H1 (cell line): ENCODE measurements at regions not wholly inside any gene's neighbourhood (a gene's known extent, or its start where the extent isn't known, plus 50 kb on each side); places are given as distances from the start of the nearest gene placed in this dataset.

Experiments
- CTCF ChIA-PET: fragments of 300-600 bp; sonication (Branson Sonifier 250); formaldehyde crosslinking; loops from one replicate; lab custom pipeline; 2021; ENCODE audit not compliant: partially characterized antibody; lab: Charles Lee
- POLR2A ChIA-PET: fragments of 300-600 bp; sonication (Branson Sonifier 250); formaldehyde crosslinking; loops from one replicate; lab custom pipeline; 2021; ENCODE audit warnings: inconsistent platforms; ENCODE audit not compliant: partially characterized antibody; lab: Charles Lee
- DNase-seq, 2 experiments: peaks; one replicate each; pipeline versions ENCODE4 v3.0.0 to v3.0.0-alpha.2; 2010 to 2022; ENCODE audit warnings: low spot score in 2 of 2, low read depth in 1 of 2, mixed read lengths in 1 of 2
- FAIRE-seq: peaks from 2 replicates; lab custom pipeline; 2011; peaks lifted over from hg19 to GRCh38; lab: Jason Lieb, UNC
- H2AFZ ChIP-seq: 2 replicates; pipeline ENCODE4 v1.8.1; 2012; ENCODE audit warnings: low read length, inconsistent platforms
- H2AK5ac ChIP-seq: 2 replicates; pipeline ENCODE4 v1.6.1; 2013; ENCODE audit warnings: low read depth, low read length
- H2BK120ac ChIP-seq: replicated peaks from 2 replicates; pipeline ENCODE3; 2013; ENCODE audit warnings: low read depth, low read length, inconsistent platforms
- H2BK12ac ChIP-seq: 2 replicates; pipeline ENCODE4 v1.6.1; 2013; ENCODE audit warnings: low read depth, low read length
- H2BK15ac ChIP-seq: 2 replicates; pipeline ENCODE4 v1.6.1; 2013; ENCODE audit warnings: low read length
- H2BK20ac ChIP-seq: 2 replicates; pipeline ENCODE4 v1.6.1; 2013; ENCODE audit warnings: low read length
- H2BK5ac ChIP-seq: 2 replicates; pipeline ENCODE4 v1.6.1; 2013; ENCODE audit warnings: low read depth, low read length
- H3K14ac ChIP-seq: 2 replicates; pipeline ENCODE4 v1.6.1; 2013; ENCODE audit warnings: inconsistent platforms; ENCODE audit not compliant: insufficient read length
- H3K18ac ChIP-seq: 2 replicates; pipeline ENCODE4 v1.6.1; 2013; ENCODE audit warnings: low read length; ENCODE audit errors: extremely low read depth
- H3K23ac ChIP-seq: 2 replicates; pipeline ENCODE4 v1.6.1; 2013; ENCODE audit warnings: inconsistent platforms; ENCODE audit not compliant: insufficient read length
- H3K23me2 ChIP-seq: 2 replicates; pipeline ENCODE4 v1.6.1; 2013; ENCODE audit warnings: low read depth, low read length
- H3K27ac ChIP-seq: 2 replicates; pipeline ENCODE4 v1.6.1; 2011; ENCODE audit warnings: low read depth, low read length, inconsistent platforms
- H3K27me3 ChIP-seq, 4 experiments: replicated peaks in 1 of 4; 1 replicate in 1 of 4; 2 replicates in 3 of 4; pipeline versions ENCODE4 v1.6.1 to v1.8.1; 2011 to 2013; ENCODE audit warnings: low read length in 3 of 4, mild to moderate bottlenecking in 3 of 4, inconsistent platforms in 2 of 4, mixed read lengths in 2 of 4, moderate library complexity in 1 of 4; ENCODE audit not compliant: control insufficient read depth in 3 of 4, insufficient read depth in 3 of 4; ENCODE audit errors: extremely low read depth in 1 of 4
- H3K36me3 ChIP-seq, 4 experiments: 2 replicates each; pipeline versions ENCODE4 v1.6.1 to v1.8.1; 2011 to 2013; ENCODE audit warnings: mild to moderate bottlenecking in 4 of 4, low read length in 3 of 4, moderate library complexity in 2 of 4, control low read depth in 1 of 4, inconsistent platforms in 1 of 4; ENCODE audit not compliant: insufficient read depth in 4 of 4, control insufficient read depth in 2 of 4
- H3K4ac ChIP-seq: replicated peaks from 2 replicates; pipeline ENCODE3; 2013; ENCODE audit warnings: low read length, low read depth, mixed read lengths, inconsistent platforms; ENCODE audit not compliant: insufficient read length
- H3K4me1 ChIP-seq, 4 experiments: replicated peaks in 1 of 4; 1 replicate in 1 of 4; 2 replicates in 3 of 4; pipeline versions ENCODE4 v1.6.1 to v1.8.1; 2011 to 2013; ENCODE audit warnings: low read length in 3 of 4, inconsistent platforms in 2 of 4, mixed read lengths in 1 of 4; ENCODE audit not compliant: insufficient read depth in 4 of 4, control insufficient read depth in 3 of 4
- H3K4me2 ChIP-seq, 2 experiments: 2 replicates each; pipeline versions ENCODE4 v1.6.1 to v1.8.1; 2011 to 2013; ENCODE audit warnings: low read depth in 2 of 2, low read length in 2 of 2, control low read depth in 1 of 2, inconsistent platforms in 1 of 2, mild to moderate bottlenecking in 1 of 2; ENCODE audit not compliant: insufficient read depth in 1 of 2
- H3K4me3 ChIP-seq, 4 experiments: fragments of 200-600, 300-600 bp in 1 of 4; sonication (generic), shearing (Covaris generic), sonication (Bioruptor Twin) in 1 of 4; 2 replicates each; pipeline versions ENCODE4 v1.5.1 to v1.8.1; 2011 to 2016; ENCODE audit warnings: low read length in 4 of 4, low read depth in 3 of 4, control low read depth in 2 of 4, inconsistent platforms in 2 of 4, mild to moderate bottlenecking in 2 of 4, mixed read lengths in 1 of 4, moderate library complexity in 1 of 4; ENCODE audit not compliant: insufficient read depth in 2 of 4; ENCODE audit errors: extremely low read depth in 1 of 4
- H3K56ac ChIP-seq: replicated peaks from 2 replicates; pipeline ENCODE3; 2013; ENCODE audit warnings: low read depth, mild to moderate bottlenecking, mixed read lengths, low read length, inconsistent platforms; ENCODE audit not compliant: insufficient read length
- H3K79me1 ChIP-seq: 2 replicates; pipeline ENCODE4 v1.6.1; 2013; ENCODE audit warnings: low read depth, low read length, control low read depth
- H3K79me2 ChIP-seq, 2 experiments: 2 replicates each; pipeline versions ENCODE4 v1.6.1 to v1.8.1; 2012 to 2013; ENCODE audit warnings: low read length in 2 of 2, mild to moderate bottlenecking in 2 of 2, inconsistent platforms in 1 of 2; ENCODE audit not compliant: insufficient read depth in 2 of 2, control insufficient read depth in 1 of 2
- H3K9ac ChIP-seq, 4 experiments: replicated peaks in 1 of 4; 1 replicate in 1 of 4; 2 replicates in 3 of 4; pipeline versions ENCODE4 v1.6.1 to v1.8.1; 2011 to 2013; ENCODE audit warnings: low read depth in 3 of 4, low read length in 3 of 4, control low read depth in 2 of 4, mild to moderate bottlenecking in 2 of 4, moderate library complexity in 2 of 4, inconsistent platforms in 1 of 4; ENCODE audit errors: extremely low read depth in 1 of 4
- H3K9me3 ChIP-seq, 2 experiments: 2 replicates each; pipeline versions ENCODE4 v1.6.1 to v1.8.1; 2012 to 2013; ENCODE audit warnings: mild to moderate bottlenecking in 2 of 2, moderate library complexity in 2 of 2, control low read depth in 1 of 2, inconsistent platforms in 1 of 2, low read depth in 1 of 2, low read length in 1 of 2, mixed read lengths in 1 of 2; ENCODE audit not compliant: insufficient read depth in 2 of 2
- H4K20me1 ChIP-seq, 2 experiments: replicated peaks in 1 of 2; 2 replicates each; pipeline versions ENCODE3 to v1.8.1; 2011 to 2013; ENCODE audit warnings: inconsistent platforms in 2 of 2, low read length in 2 of 2, mild to moderate bottlenecking in 1 of 2; ENCODE audit not compliant: insufficient read depth in 2 of 2, control insufficient read depth in 1 of 2
- H4K5ac ChIP-seq: 2 replicates; pipeline ENCODE4 v1.6.1; 2013; ENCODE audit warnings: low read length, low read depth, mixed read lengths, inconsistent platforms; ENCODE audit not compliant: insufficient read length
- H4K8ac ChIP-seq: 2 replicates; pipeline ENCODE4 v1.8.0; 2013; ENCODE audit warnings: mild to moderate bottlenecking, moderate library complexity, low read length, inconsistent platforms; ENCODE audit not compliant: insufficient read depth; ENCODE audit errors: extremely low read depth
- H4K91ac ChIP-seq: replicated peaks from 2 replicates; pipeline ENCODE3; 2013; ENCODE audit warnings: low read length, mixed read lengths, inconsistent platforms; ENCODE audit not compliant: insufficient read length
- KDM5A ChIP-seq: fragments of 200-600 bp; IDR thresholded peaks from 2 replicates; pipeline ENCODE4 v1.7.1; 2012; ENCODE audit warnings: mild to moderate bottlenecking, low read length, inconsistent platforms, mixed read lengths
- RAD21 ChIP-seq, 2 experiments: IDR thresholded peaks in 1 of 2; conservative IDR thresholded peaks in 1 of 2; 2 replicates each; pipeline ENCODE4 v1.6.1; 2011; ENCODE audit warnings: low read depth in 2 of 2, low read length in 2 of 2, improper control_type of control experiment in 1 of 2, inconsistent platforms in 1 of 2, mild to moderate bottlenecking in 1 of 2, moderate library complexity in 1 of 2
- SIRT6 ChIP-seq: IDR thresholded peaks from one replicate; pipeline ENCODE4 v1.7.1; 2012; ENCODE audit warnings: low read length, inconsistent platforms
- TBP ChIP-seq: IDR thresholded peaks from 2 replicates; pipeline ENCODE4 v1.6.1; 2011; ENCODE audit warnings: low read depth, low read length, improper control_type of control experiment
- WGBS, 2 experiments: shearing (Covaris generic) in 1 of 2; methylation state at CpG; one replicate each; pipeline versions ENCODE4 v1.1.6 to v1.1.7; 2013 to 2015; ENCODE audit warnings: low lambda C conversion rate in 2 of 2, mixed read lengths in 2 of 2, inconsistent platforms in 1 of 2, low coverage in 1 of 2, missing lambda C conversion rate in 1 of 2; ENCODE audit not compliant: insufficient replicate concordance in 2 of 2, insufficient coverage in 1 of 2, insufficient read length in 1 of 2; ENCODE audit errors: extremely low coverage in 1 of 2, missing lambda C conversion rate in 1 of 2; 5-methylcytosine and 5-hydroxymethylcytosine counted together
- TF ChIP-seq, protein P1 (sequence below), 3 experiments: IDR thresholded peaks; 1 replicate in 2 of 3; 2 replicates in 1 of 3; pipeline versions ENCODE4 v1.5.1 to v1.6.1; 2011; ENCODE audit warnings: low read length in 3 of 3, mild to moderate bottlenecking in 3 of 3, inconsistent platforms in 2 of 3, low read depth in 1 of 3, moderate library complexity in 1 of 3; ENCODE audit not compliant: insufficient read depth in 1 of 3; ENCODE audit errors: control extremely low read depth in 1 of 3

GRCh38 chr5:163695830-163696578, 190.6 kb downstream of the MAT2B start:
- H3K27ac ChIP-seq = no peak overlapping the region
- POLR2A ChIA-PET = no interaction called here
- TF ChIP-seq, protein P1, sequence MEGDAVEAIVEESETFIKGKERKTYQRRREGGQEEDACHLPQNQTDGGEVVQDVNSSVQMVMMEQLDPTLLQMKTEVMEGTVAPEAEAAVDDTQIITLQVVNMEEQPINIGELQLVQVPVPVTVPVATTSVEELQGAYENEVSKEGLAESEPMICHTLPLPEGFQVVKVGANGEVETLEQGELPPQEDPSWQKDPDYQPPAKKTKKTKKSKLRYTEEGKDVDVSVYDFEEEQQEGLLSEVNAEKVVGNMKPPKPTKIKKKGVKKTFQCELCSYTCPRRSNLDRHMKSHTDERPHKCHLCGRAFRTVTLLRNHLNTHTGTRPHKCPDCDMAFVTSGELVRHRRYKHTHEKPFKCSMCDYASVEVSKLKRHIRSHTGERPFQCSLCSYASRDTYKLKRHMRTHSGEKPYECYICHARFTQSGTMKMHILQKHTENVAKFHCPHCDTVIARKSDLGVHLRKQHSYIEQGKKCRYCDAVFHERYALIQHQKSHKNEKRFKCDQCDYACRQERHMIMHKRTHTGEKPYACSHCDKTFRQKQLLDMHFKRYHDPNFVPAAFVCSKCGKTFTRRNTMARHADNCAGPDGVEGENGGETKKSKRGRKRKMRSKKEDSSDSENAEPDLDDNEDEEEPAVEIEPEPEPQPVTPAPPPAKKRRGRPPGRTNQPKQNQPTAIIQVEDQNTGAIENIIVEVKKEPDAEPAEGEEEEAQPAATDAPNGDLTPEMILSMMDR (IDR thresholded peaks at IDR 0.05; ENCODE audit: control extremely low read depth in 1 of 3, insufficient read depth in 1 of 3, low read depth in 1 of 3, low read length in 3 of 3) = peak; percentile 40 to 91 (median 81)
- TF ChIP-seq RAD21 (IDR thresholded peaks at IDR 0.05 in 1 of 2, conservative IDR thresholded peaks at IDR 0.05 in 1 of 2; ENCODE audit: low read depth in 2 of 2, low read length in 2 of 2) (peak; percentile 99), SIRT6 (no peak), TBP (0 out of 2 replicates have a peak, but pooled peaks have one; percentile 19), KDM5A (no peak)
- H2BK12ac ChIP-seq = no peak overlapping the region
- H3K79me2 ChIP-seq = no peaks in the 10 kb centered on the region
- no peak overlapping the region for H3K4me2 ChIP-seq
- FAIRE-seq (peak; percentile 97), DNase-seq (peak; percentile 23 to 56)
- no peaks in the 10 kb centered on the region for H3K36me3 ChIP-seq
- H4K91ac ChIP-seq = no peak overlapping the region
- H3K14ac ChIP-seq = no peak overlapping the region
- no peak overlapping the region for H2BK15ac ChIP-seq
- H3K9me3 ChIP-seq = no peaks in the 10 kb centered on the region
- H3K23ac ChIP-seq = no peak overlapping the region
- no peak overlapping the region for H3K4me3 ChIP-seq
- H4K20me1 ChIP-seq = no peaks in the 10 kb centered on the region
- WGBS, 2 experiments = 63% methylated on average over 10 of the region's 10 CpGs; no CpG with 5 or more reads in 1 of the 2 experiments
- H2BK20ac ChIP-seq = no peak overlapping the region
- H3K9ac ChIP-seq = no peak overlapping the region
- H4K5ac ChIP-seq = no peak overlapping the region
- CTCF ChIA-PET = interaction anchor here (0.6 to 3.0 kb wide), 24 partner anchors 9 to 807 kb away, joined by 3 to 14 read pairs (median 3); no protein-coding TSS in a partner anchor
- H4K8ac ChIP-seq = no peak overlapping the region
- H3K4me1 ChIP-seq = peaks cover 0 to 3% (median 0%) of the 10 kb centered on the region in 4 experiments; a peak in 1 of 7 replicates
- no peak overlapping the region for H3K4ac ChIP-seq
- no peak overlapping the region for H2BK5ac ChIP-seq
- H3K18ac ChIP-seq = no peak overlapping the region
- no peaks in the 10 kb centered on the region for H3K27me3 ChIP-seq
- peak overlapping the region; percentile 72; the same call in 1 of the 2 replicates for H2AFZ ChIP-seq
- no peak overlapping the region for H2BK120ac ChIP-seq
- no peaks in the 10 kb centered on the region for H3K23me2 ChIP-seq
- H3K79me1 ChIP-seq = no peaks in the 10 kb centered on the region
- no peak overlapping the region for H3K56ac ChIP-seq
- H2AK5ac ChIP-seq = no peak overlapping the region
